Transverse colon (tissue), 4 donors: ENCODE measurements at regions not wholly inside any gene's neighbourhood (a gene's known extent, or its start where the extent isn't known, plus 50 kb on each side); places are given as distances from the start of the nearest gene placed in this dataset.

Experiments used
- DNase-seq: peaks from one replicate; pipeline ENCODE4 v3.0.0-alpha.2; 2019
- H3K27ac ChIP-seq, 4 donors: fragments of 200-600 bp; sonication (generic); 2 replicates each; pipeline ENCODE4 v1.5.1; 2016 to 2018; ENCODE audit warnings: inconsistent platforms in 4 of 4
- H3K27me3 ChIP-seq: fragments of 200-600 bp; sonication (generic); 2 replicates; pipeline ENCODE4 v1.5.1; 2017; ENCODE audit warnings: inconsistent platforms
- H3K36me3 ChIP-seq, 4 donors: fragments of 200-600 bp; sonication (generic); 2 replicates each; pipeline ENCODE4 v1.5.1; 2017 to 2019; ENCODE audit warnings: inconsistent platforms in 4 of 4
- H3K4me1 ChIP-seq, 4 donors: fragments of 200-600 bp; sonication (generic); 2 replicates each; pipeline ENCODE4 v1.5.1; 2017 to 2020; ENCODE audit warnings: inconsistent platforms in 4 of 4
- H3K4me3 ChIP-seq, 4 donors: fragments of 200-600 bp; sonication (generic); 1 replicate in 1 of 4; 2 replicates in 3 of 4; pipeline versions ENCODE4 v1.5.1 to v1.6.1; 2017 to 2019; ENCODE audit warnings: inconsistent platforms in 4 of 4
- H3K9me3 ChIP-seq, 2 donors: fragments of 200-600 bp; sonication (generic); 2 replicates each; pipeline ENCODE4 v1.5.1; 2017 to 2019; ENCODE audit warnings: inconsistent platforms in 2 of 2
- CTCF ChIP-seq, 5 experiments: fragments of 200-600 bp in 3 of 5; fragments of 450-650 bp in 2 of 5; sonication (generic) in 3 of 5; IDR thresholded peaks; 1 replicate in 2 of 5; 2 replicates in 3 of 5; pipeline ENCODE4 v1.5.1; 2016 to 2017; ENCODE audit warnings: antibody characterized with exemption in 5 of 5, inconsistent platforms in 3 of 5, mild to moderate bottlenecking in 2 of 5, moderate library complexity in 1 of 5
- EP300 ChIP-seq: sonication (generic); formaldehyde crosslinking; IDR thresholded peaks from one replicate; pipeline ENCODE4 v1.6.1; 2017; ENCODE audit warnings: antibody characterized with exemption, low read depth
- POLR2A ChIP-seq: fragments of 450-650 bp; IDR thresholded peaks from one replicate; pipeline ENCODE4 v1.6.1; 2016; ENCODE audit warnings: antibody characterized with exemption, mild to moderate bottlenecking, moderate library complexity
- POLR2AphosphoS5 ChIP-seq, 3 donors: sonication (generic); formaldehyde crosslinking; IDR thresholded peaks; one replicate each; pipeline ENCODE4 v1.6.1; 2016; ENCODE audit warnings: antibody characterized with exemption in 3 of 3
- WGBS, 2 donors: methylation state at CpG; one replicate each; pipeline ENCODE4 v1.1.5; 2018; ENCODE audit warnings: low coverage in 1 of 2; 5-methylcytosine and 5-hydroxymethylcytosine counted together
- in situ Hi-C, 4 donors: fragments of 200-750 bp; cut with MboI; loops; one replicate each; pipeline versions ENCODE4 v1.15.0 to v1.15.1; 2017; ENCODE audit warnings: low sequenced_read_pairs in 3 of 4, low pct_ligation_motif_present in 1 of 4, low pct_unique_long_range_greater_than_20kb in 1 of 4
- intact Hi-C: fragments of 100-400 bp; cut with DNase I; formaldehyde crosslinking; loops from one replicate; pipeline ENCODE4 v1.15.1; 2023; ENCODE audit warnings: low total_unique reads

- Histone ChIP-seq H3K9me3 (no peaks in the 10 kb centered on the region), H3K27ac (peak overlapping the region in 2 of 4 donors; percentile 21 to 33), H3K4me1 (no peaks in the 10 kb centered on the region), H3K4me3 (no peak overlapping the region), H3K36me3 (no peaks in the 10 kb centered on the region), H3K27me3 (no peaks in the 10 kb centered on the region)
- in situ Hi-C loops (no loop called here), intact Hi-C loops (no loop called here)
- DNase-seq: no peak
- TF ChIP-seq POLR2AphosphoS5 (IDR thresholded peaks at IDR 0.05) (no peak), POLR2A (no peak), CTCF (IDR thresholded peaks at IDR 0.05) (no peak), EP300 (no peak)
Measured at GRCh38 chr3:168974617-168975403, 688.7 kb downstream of the MECOM start.

- in situ Hi-C loops: no loop called here
- TF ChIP-seq EP300: no peak
- TF ChIP-seq POLR2AphosphoS5 (IDR thresholded peaks at IDR 0.05): no peak
- TF ChIP-seq CTCF (IDR thresholded peaks at IDR 0.05): no peak
- no peak for TF ChIP-seq POLR2A
- WGBS, 2 donors: 62 to 78% methylated on average over 2 of the region's 2 CpGs
Measured at GRCh38 chr3:168973897-168974296, 689.6 kb downstream of the MECOM start.

GRCh38 chr3:168973206-168973605, 690.3 kb downstream of the MECOM start:
- Histone ChIP-seq H3K4me3 (no peak overlapping the region), H3K27ac (no peak overlapping the region), H3K36me3 (no peaks in the 10 kb centered on the region), H3K9me3 (no peaks in the 10 kb centered on the region), H3K27me3 (no peaks in the 10 kb centered on the region), H3K4me1 (no peaks in the 10 kb centered on the region)
- WGBS, 2 donors: 45 to 53% methylated on average over 1 of the region's 1 CpG
- DNase-seq: no peak
- in situ Hi-C loops (no loop called here), intact Hi-C loops (no loop called here)
- TF ChIP-seq POLR2AphosphoS5 (IDR thresholded peaks at IDR 0.05): no peak
- no peak for TF ChIP-seq CTCF (IDR thresholded peaks at IDR 0.05)
- no peak for TF ChIP-seq EP300
- no peak for TF ChIP-seq POLR2A

More at GRCh38 chr3:168973897-168974296, 689.6 kb downstream of the MECOM start:
- no peaks in the 10 kb centered on the region for H3K4me1 ChIP-seq
- DNase-seq: no peak
- no peaks in the 10 kb centered on the region for H3K36me3 ChIP-seq
- H3K9me3 ChIP-seq: no peaks in the 10 kb centered on the region
- no peak overlapping the region for H3K27ac ChIP-seq
- no peaks in the 10 kb centered on the region for H3K27me3 ChIP-seq
- no peak overlapping the region for H3K4me3 ChIP-seq
- intact Hi-C loops: no loop called here

- in situ Hi-C loops (no loop called here), intact Hi-C loops (no loop called here)
- DNase-seq: no peak
- WGBS, 2 donors: 92% methylated on average over 3 of the region's 3 CpGs
- Histone ChIP-seq H3K4me3 (no peak overlapping the region), H3K27me3 (no peaks in the 10 kb centered on the region), H3K36me3 (no peaks in the 10 kb centered on the region), H3K4me1 (no peaks in the 10 kb centered on the region), H3K9me3 (no peaks in the 10 kb centered on the region), H3K27ac (no peak overlapping the region)
- TF ChIP-seq POLR2AphosphoS5 (IDR thresholded peaks at IDR 0.05) (no peak), CTCF (IDR thresholded peaks at IDR 0.05) (no peak), EP300 (no peak), POLR2A (no peak)
Measured at GRCh38 chr3:168968609-168969008, 694.9 kb downstream of the MECOM start.
